OCI-LY3 (cell line): ENCODE measurements at regions not wholly inside any gene's neighbourhood (a gene's known extent, or its start where the extent isn't known, plus 50 kb on each side); places are given as distances from the start of the nearest gene placed in this dataset.

Source experiments
- EZH2phosphoT487 ChIP-seq: fragments of 200-600 bp; shearing (Covaris generic); IDR thresholded peaks from 2 replicates; pipeline ENCODE4 v1.6.1; 2018; ENCODE audit warnings: antibody characterized with exemption, mixed run types, low read depth
- TF ChIP-seq, protein P1 (sequence below): fragments of 200-600, 300-600 bp; sonication (generic); IDR thresholded peaks from 2 replicates; pipeline ENCODE4 v1.5.1; 2014; ENCODE audit warnings: antibody characterized with exemption, low read length, low read depth

DNA sequence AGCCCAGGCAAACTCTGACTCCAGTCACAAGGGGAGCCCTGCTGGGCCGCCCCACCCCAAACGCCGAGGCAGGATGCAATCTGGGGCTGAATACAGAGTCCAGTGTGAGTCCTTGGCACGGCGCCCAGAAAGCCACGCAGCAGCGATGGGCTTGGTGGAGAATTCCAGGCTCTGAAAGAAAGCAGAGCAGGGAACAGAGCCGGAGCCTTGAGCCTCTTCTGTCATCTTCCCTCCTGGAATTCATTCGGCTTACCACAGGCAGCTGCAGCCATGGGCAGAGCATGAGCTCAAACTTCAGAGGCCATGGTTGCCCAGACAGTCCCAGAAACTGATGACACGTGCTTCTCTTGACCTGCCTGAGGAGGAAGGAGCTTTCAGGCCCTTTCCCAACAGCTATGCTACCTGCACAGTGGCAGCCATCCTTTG is 441.1 kb upstream of the JARID2 start:
- TF ChIP-seq, protein P1, sequence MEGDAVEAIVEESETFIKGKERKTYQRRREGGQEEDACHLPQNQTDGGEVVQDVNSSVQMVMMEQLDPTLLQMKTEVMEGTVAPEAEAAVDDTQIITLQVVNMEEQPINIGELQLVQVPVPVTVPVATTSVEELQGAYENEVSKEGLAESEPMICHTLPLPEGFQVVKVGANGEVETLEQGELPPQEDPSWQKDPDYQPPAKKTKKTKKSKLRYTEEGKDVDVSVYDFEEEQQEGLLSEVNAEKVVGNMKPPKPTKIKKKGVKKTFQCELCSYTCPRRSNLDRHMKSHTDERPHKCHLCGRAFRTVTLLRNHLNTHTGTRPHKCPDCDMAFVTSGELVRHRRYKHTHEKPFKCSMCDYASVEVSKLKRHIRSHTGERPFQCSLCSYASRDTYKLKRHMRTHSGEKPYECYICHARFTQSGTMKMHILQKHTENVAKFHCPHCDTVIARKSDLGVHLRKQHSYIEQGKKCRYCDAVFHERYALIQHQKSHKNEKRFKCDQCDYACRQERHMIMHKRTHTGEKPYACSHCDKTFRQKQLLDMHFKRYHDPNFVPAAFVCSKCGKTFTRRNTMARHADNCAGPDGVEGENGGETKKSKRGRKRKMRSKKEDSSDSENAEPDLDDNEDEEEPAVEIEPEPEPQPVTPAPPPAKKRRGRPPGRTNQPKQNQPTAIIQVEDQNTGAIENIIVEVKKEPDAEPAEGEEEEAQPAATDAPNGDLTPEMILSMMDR, result no peak
- TF ChIP-seq EZH2phosphoT487, result no peak
